WTC11 (cell line): ENCODE measurements at regions not wholly inside any gene's neighbourhood (a gene's known extent, or its start where the extent isn't known, plus 50 kb on each side); places are given as distances from the start of the nearest gene placed in this dataset.
"Not testable (repeated sequence)": the region's sequence is repeated elsewhere in the genome, so short reads cannot be mapped to it uniquely, and the experiment has no call there.

Source experiments
- ATAC-seq: fragments of 200-7000 bp; cut with Tn5 transposase; 2 replicates; pipeline ENCODE4 v1.10.0; 2021; ENCODE audit warnings: mild to moderate bottlenecking, moderate library complexity
- CTCF ChIA-PET: fragments of 300-600 bp; sonication (Branson Sonifier 250); formaldehyde crosslinking; loops from one replicate; lab custom pipeline; 2021; ENCODE audit warnings: antibody characterized with exemption; lab: Charles Lee
- POLR2A ChIA-PET: fragments of 350-600 bp; sonication (Branson Sonifier 250); formaldehyde crosslinking; loops from one replicate; lab custom pipeline; 2021; ENCODE audit warnings: antibody characterized with exemption; lab: Charles Lee
- DNase-seq: peaks from one replicate; pipeline ENCODE4 v3.0.0; 2021; ENCODE audit warnings: low spot score
- H3K27ac Mint-ChIP-seq: 2 replicates; pipeline ENCODE4 v1.8.0; 2021; ENCODE audit warnings: mixed read lengths
- H3K27me3 Mint-ChIP-seq: 2 replicates; pipeline ENCODE4 v1.8.0; 2021; ENCODE audit warnings: low read depth, mild to moderate bottlenecking, moderate library complexity, mixed read lengths
- H3K36me3 Mint-ChIP-seq: 2 replicates; pipeline ENCODE4 v1.8.0; 2021; ENCODE audit warnings: mixed read lengths
- H3K4me1 Mint-ChIP-seq: 2 replicates; pipeline ENCODE4 v1.8.0; 2022; ENCODE audit warnings: mixed read lengths
- H3K4me3 Mint-ChIP-seq: 2 replicates; pipeline ENCODE4 v1.8.0; 2021; ENCODE audit warnings: mild to moderate bottlenecking, moderate library complexity, mixed read lengths
- H3K9me3 Mint-ChIP-seq: 2 replicates; pipeline ENCODE4 v1.8.0; 2021; ENCODE audit warnings: mixed read lengths
- CTCF ChIP-seq: fragments of 200-600 bp; IDR thresholded peaks from 2 replicates; pipeline ENCODE4 v1.8.0; 2022; ENCODE audit warnings: antibody characterized with exemption
- E2F4 ChIP-seq: sonication (generic); formaldehyde crosslinking; IDR thresholded peaks from 2 replicates; pipeline ENCODE4 v1.8.1; 2022; ENCODE audit warnings: low read depth, mild to moderate bottlenecking, moderate library complexity, missing genetic modification reagents, borderline replicate concordance
- ELF4 ChIP-seq: sonication (generic); formaldehyde crosslinking; IDR thresholded peaks from 2 replicates; pipeline ENCODE4 v1.8.1; 2022; ENCODE audit warnings: low read depth, mild to moderate bottlenecking, moderate library complexity, missing genetic modification reagents
- ETV6 ChIP-seq: sonication (generic); formaldehyde crosslinking; IDR thresholded peaks from 2 replicates; pipeline ENCODE4 v1.8.1; 2022; ENCODE audit warnings: mild to moderate bottlenecking, missing genetic modification reagents
- FOXK1 ChIP-seq: sonication (generic); formaldehyde crosslinking; IDR thresholded peaks from 2 replicates; pipeline ENCODE4 v1.8.0; 2022; ENCODE audit warnings: mild to moderate bottlenecking, moderate library complexity, missing genetic modification reagents
- MLX ChIP-seq: sonication (generic); formaldehyde crosslinking; IDR thresholded peaks from 2 replicates; pipeline ENCODE4 v1.8.1; 2023; ENCODE audit warnings: mild to moderate bottlenecking, missing genetic modification reagents, moderate library complexity
- MYBL2 ChIP-seq: sonication (generic); formaldehyde crosslinking; IDR thresholded peaks from 2 replicates; pipeline ENCODE4 v1.8.1; 2023; ENCODE audit warnings: mild to moderate bottlenecking, moderate library complexity, missing genetic modification reagents
- NFYB ChIP-seq: sonication (generic); formaldehyde crosslinking; conservative IDR thresholded peaks from 2 replicates; pipeline ENCODE4 v1.8.0; 2022; ENCODE audit warnings: low read depth, missing genetic modification reagents
- NR1H2 ChIP-seq: sonication (generic); formaldehyde crosslinking; IDR thresholded peaks from 2 replicates; pipeline ENCODE4 v1.9.0; 2021; ENCODE audit warnings: mild to moderate bottlenecking, moderate library complexity, missing genetic modification reagents
- NR2C2 ChIP-seq: sonication (generic); formaldehyde crosslinking; IDR thresholded peaks from 2 replicates; pipeline ENCODE4 v1.8.0; 2022; ENCODE audit warnings: mild to moderate bottlenecking, missing genetic modification reagents
- OVOL2 ChIP-seq: fragments of 250-450 bp; sonication (Bioruptor Pico); IDR thresholded peaks from 2 replicates; pipeline ENCODE4 v1.9.0; 2021; ENCODE audit warnings: mild to moderate bottlenecking, borderline replicate concordance
- PRRX2 ChIP-seq: fragments of 250-450 bp; sonication (Bioruptor Pico); IDR thresholded peaks from 2 replicates; pipeline ENCODE4 v1.8.0; 2021; ENCODE audit warnings: mild to moderate bottlenecking
- SMAD4 ChIP-seq: sonication (generic); formaldehyde crosslinking; IDR thresholded peaks from 2 replicates; pipeline ENCODE4 v1.8.0; 2022; ENCODE audit warnings: mild to moderate bottlenecking, missing genetic modification reagents
- SOX15 ChIP-seq: fragments of 250-450 bp; sonication (Bioruptor Pico); IDR thresholded peaks from 2 replicates; pipeline ENCODE4 v1.9.0; 2021; ENCODE audit warnings: mild to moderate bottlenecking
- ZNF219 ChIP-seq: sonication (generic); formaldehyde crosslinking; IDR thresholded peaks from 2 replicates; pipeline ENCODE4 v1.8.0; 2023; ENCODE audit warnings: missing genetic modification reagents, mild to moderate bottlenecking, borderline replicate concordance
- TF ChIP-seq, protein P1 (sequence below): fragments of 250-450 bp; sonication (Bioruptor Pico); IDR thresholded peaks from 2 replicates; pipeline ENCODE4 v1.9.0; 2021; ENCODE audit warnings: mild to moderate bottlenecking
- TF ChIP-seq, protein P2 (sequence below): sonication (generic); formaldehyde crosslinking; IDR thresholded peaks from 2 replicates; pipeline ENCODE4 v1.8.0; 2022; ENCODE audit warnings: mild to moderate bottlenecking, missing genetic modification reagents
- TF ChIP-seq, protein P3 (sequence below): sonication (generic); formaldehyde crosslinking; IDR thresholded peaks from 2 replicates; pipeline ENCODE4 v1.8.0; 2022; ENCODE audit warnings: mild to moderate bottlenecking, missing genetic modification reagents
- TF ChIP-seq, protein P4 (sequence below): sonication (generic); formaldehyde crosslinking; conservative IDR thresholded peaks from 2 replicates; pipeline ENCODE4 v1.8.1; 2023; ENCODE audit warnings: mild to moderate bottlenecking, low read depth, missing genetic modification reagents, moderate library complexity

GRCh38 chrX:39492497-39493162 is 605.1 kb downstream of the BCOR start:
- ATAC-seq = no peak
- TF ChIP-seq SOX15 (no peak), OVOL2 (no peak), NR2C2 (no peak), FOXK1 (CRISPR knock-in tag) (no peak), MYBL2 (CRISPR knock-in tag) (no peak), ZNF219 (CRISPR knock-in tag) (no peak)
- TF ChIP-seq, all 79 proteins: peak for 0
- Mint-ChIP-seq H3K36me3 (no peaks in the 10 kb centered on the region), H3K27ac (no peak overlapping the region), H3K27me3 (no peaks in the 10 kb centered on the region), H3K4me3 (no peak overlapping the region), H3K4me1 (peaks cover 3% of the 10 kb centered on the region; the same call in 1 of the 2 replicates), H3K9me3 (no peaks in the 10 kb centered on the region)
- POLR2A ChIA-PET = no interaction called here
- no peak for DNase-seq
- CTCF ChIA-PET = no interaction called here

DNA sequence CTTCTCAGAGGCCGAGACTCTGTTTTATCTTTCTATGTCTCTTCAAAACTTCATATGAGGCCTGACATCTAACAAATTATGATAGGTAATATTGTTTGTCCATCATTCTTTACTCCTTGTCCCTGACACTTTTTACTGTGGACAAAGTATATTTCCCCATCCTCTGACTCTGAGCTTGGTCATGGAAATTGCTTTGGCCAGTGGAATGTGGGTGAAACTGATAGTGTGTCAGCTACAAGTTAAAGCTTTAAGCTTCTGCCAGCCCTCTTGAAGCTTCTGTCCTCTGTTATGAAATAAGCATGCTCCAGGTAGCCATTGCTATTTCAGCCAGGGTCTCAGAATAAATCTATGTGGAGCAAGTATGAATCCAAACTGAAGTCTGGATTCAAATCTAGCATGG is 604.6 kb downstream of the BCOR start:
- CTCF ChIA-PET = no interaction called here
- TF ChIP-seq CTCF (no peak), OVOL2 (no peak), SMAD4 (CRISPR knock-in tag) (no peak), NFYB (CRISPR knock-in tag) (no peak), PRRX2 (no peak), MLX (CRISPR knock-in tag) (no peak), NR1H2 (CRISPR knock-in tag) (no peak), E2F4 (CRISPR knock-in tag) (no peak), ETV6 (CRISPR knock-in tag) (no peak), ELF4 (CRISPR knock-in tag) (no peak)
- TF ChIP-seq, protein P1, sequence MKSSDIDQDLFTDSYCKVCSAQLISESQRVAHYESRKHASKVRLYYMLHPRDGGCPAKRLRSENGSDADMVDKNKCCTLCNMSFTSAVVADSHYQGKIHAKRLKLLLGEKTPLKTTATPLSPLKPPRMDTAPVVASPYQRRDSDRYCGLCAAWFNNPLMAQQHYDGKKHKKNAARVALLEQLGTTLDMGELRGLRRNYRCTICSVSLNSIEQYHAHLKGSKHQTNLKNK = no peak
- TF ChIP-seq, protein P2, sequence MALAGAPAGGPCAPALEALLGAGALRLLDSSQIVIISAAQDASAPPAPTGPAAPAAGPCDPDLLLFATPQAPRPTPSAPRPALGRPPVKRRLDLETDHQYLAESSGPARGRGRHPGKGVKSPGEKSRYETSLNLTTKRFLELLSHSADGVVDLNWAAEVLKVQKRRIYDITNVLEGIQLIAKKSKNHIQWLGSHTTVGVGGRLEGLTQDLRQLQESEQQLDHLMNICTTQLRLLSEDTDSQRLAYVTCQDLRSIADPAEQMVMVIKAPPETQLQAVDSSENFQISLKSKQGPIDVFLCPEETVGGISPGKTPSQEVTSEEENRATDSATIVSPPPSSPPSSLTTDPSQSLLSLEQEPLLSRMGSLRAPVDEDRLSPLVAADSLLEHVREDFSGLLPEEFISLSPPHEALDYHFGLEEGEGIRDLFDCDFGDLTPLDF (CRISPR knock-in tag) = no peak
- TF ChIP-seq, protein P3, sequence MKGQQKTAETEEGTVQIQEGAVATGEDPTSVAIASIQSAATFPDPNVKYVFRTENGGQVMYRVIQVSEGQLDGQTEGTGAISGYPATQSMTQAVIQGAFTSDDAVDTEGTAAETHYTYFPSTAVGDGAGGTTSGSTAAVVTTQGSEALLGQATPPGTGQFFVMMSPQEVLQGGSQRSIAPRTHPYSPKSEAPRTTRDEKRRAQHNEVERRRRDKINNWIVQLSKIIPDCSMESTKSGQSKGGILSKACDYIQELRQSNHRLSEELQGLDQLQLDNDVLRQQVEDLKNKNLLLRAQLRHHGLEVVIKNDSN = no peak
- TF ChIP-seq, protein P4, sequence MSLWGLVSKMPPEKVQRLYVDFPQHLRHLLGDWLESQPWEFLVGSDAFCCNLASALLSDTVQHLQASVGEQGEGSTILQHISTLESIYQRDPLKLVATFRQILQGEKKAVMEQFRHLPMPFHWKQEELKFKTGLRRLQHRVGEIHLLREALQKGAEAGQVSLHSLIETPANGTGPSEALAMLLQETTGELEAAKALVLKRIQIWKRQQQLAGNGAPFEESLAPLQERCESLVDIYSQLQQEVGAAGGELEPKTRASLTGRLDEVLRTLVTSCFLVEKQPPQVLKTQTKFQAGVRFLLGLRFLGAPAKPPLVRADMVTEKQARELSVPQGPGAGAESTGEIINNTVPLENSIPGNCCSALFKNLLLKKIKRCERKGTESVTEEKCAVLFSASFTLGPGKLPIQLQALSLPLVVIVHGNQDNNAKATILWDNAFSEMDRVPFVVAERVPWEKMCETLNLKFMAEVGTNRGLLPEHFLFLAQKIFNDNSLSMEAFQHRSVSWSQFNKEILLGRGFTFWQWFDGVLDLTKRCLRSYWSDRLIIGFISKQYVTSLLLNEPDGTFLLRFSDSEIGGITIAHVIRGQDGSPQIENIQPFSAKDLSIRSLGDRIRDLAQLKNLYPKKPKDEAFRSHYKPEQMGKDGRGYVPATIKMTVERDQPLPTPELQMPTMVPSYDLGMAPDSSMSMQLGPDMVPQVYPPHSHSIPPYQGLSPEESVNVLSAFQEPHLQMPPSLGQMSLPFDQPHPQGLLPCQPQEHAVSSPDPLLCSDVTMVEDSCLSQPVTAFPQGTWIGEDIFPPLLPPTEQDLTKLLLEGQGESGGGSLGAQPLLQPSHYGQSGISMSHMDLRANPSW (CRISPR knock-in tag) = no peak
- DNase-seq (no peak), ATAC-seq (no peak)
- Mint-ChIP-seq H3K27ac (no peak overlapping the region), H3K4me3 (no peak overlapping the region), H3K4me1 (peaks cover 3% of the 10 kb centered on the region; the same call in 1 of the 2 replicates), H3K9me3 (no peaks in the 10 kb centered on the region), H3K27me3 (no peaks in the 10 kb centered on the region), H3K36me3 (no peaks in the 10 kb centered on the region)
- POLR2A ChIA-PET = no interaction called here

- ATAC-seq, H3K27me3 Mint-ChIP-seq, H3K9me3 Mint-ChIP-seq, H3K4me3 Mint-ChIP-seq, CTCF ChIA-PET, H3K36me3 Mint-ChIP-seq, POLR2A ChIA-PET, H3K27ac Mint-ChIP-seq, H3K4me1 Mint-ChIP-seq, DNase-seq: not testable (repeated sequence)
These were observed 600.6 kb downstream of the BCOR start for GRCh38 chrX:39497117-39497516.
